PC-3 (cell line): ENCODE measurements at regions not wholly inside any gene's neighbourhood (a gene's known extent, or its start where the extent isn't known, plus 50 kb on each side); places are given as distances from the start of the nearest gene placed in this dataset.

Experiments
- ATAC-seq: fragments of 200-7000 bp; cut with Tn5 transposase; 2 replicates; pipeline ENCODE4 v1.9.1; 2020; ENCODE audit warnings: mild to moderate bottlenecking, moderate library complexity
- BruUV-seq: library from RNA; stranded (reverse); fragments of 400-500 nt; replicated peaks from 2 replicates; lab custom pipeline; 2021; lab: Mats Ljungman, UMichigan
- CTCF ChIA-PET: fragments of 300-600 bp; sonication (Branson Sonifier 250); formaldehyde crosslinking; loops from one replicate; lab custom pipeline; 2022; ENCODE audit warnings: antibody characterized with exemption; lab: Charles Lee
- POLR2A ChIA-PET: fragments of 300-600 bp; sonication (Branson Sonifier 250); formaldehyde crosslinking; loops from one replicate; lab custom pipeline; 2022; ENCODE audit warnings: antibody characterized with exemption; ENCODE audit not compliant: unreplicated experiment; lab: Charles Lee
- DNase-seq: peaks from one replicate; pipeline ENCODE4 v3.0.0-alpha.2; 2015
- H2AFZ ChIP-seq: fragments of 300-600 bp; sonication (generic); 2 replicates; pipeline ENCODE4 v1.6.0; 2016; ENCODE audit warnings: antibody characterized with exemption, low read length
- H3F3A ChIP-seq: fragments of 300-600 bp; sonication (generic); one replicate; pipeline ENCODE4 v1.6.0; 2017; ENCODE audit warnings: antibody characterized with exemption, low read length, control low read depth, mild to moderate bottlenecking; ENCODE audit not compliant: unreplicated experiment
- H3K27ac ChIP-seq: fragments of 300-600 bp; sonication (generic); 2 replicates; pipeline ENCODE4 v1.5.1; 2016; ENCODE audit warnings: mild to moderate bottlenecking, low read length
- H3K27me3 ChIP-seq: fragments of 300-600 bp; sonication (generic); 2 replicates; pipeline ENCODE4 v1.6.1; 2016; ENCODE audit warnings: low read length, mixed read lengths
- H3K36me3 ChIP-seq: fragments of 300-600 bp; sonication (generic); 2 replicates; pipeline ENCODE4 v1.6.1; 2016; ENCODE audit warnings: low read depth, mixed run types, low read length, mixed read lengths
- H3K4me1 ChIP-seq: fragments of 300-600 bp; sonication (generic); 2 replicates; pipeline ENCODE4 v1.5.1; 2016; ENCODE audit warnings: low read length; ENCODE audit not compliant: insufficient read depth
- H3K4me2 ChIP-seq: fragments of 300-600 bp; sonication (generic); 2 replicates; pipeline ENCODE4 v1.6.0; 2016; ENCODE audit warnings: low read length
- H3K4me3 ChIP-seq: fragments of 300-600 bp; sonication (generic); 2 replicates; pipeline ENCODE4 v1.5.1; 2016; ENCODE audit warnings: mild to moderate bottlenecking, low read length, mixed read lengths
- H3K79me2 ChIP-seq: fragments of 300-600 bp; sonication (generic); 2 replicates; pipeline ENCODE4 v1.6.1; 2017; ENCODE audit warnings: low read length, mixed read lengths
- H3K9ac ChIP-seq: fragments of 300-600 bp; sonication (generic); 2 replicates; pipeline ENCODE4 v1.6.0; 2016; ENCODE audit warnings: mild to moderate bottlenecking, low read length
- H3K9me2 ChIP-seq: fragments of 300-600 bp; sonication (generic); replicated peaks from 2 replicates; pipeline ENCODE4 v1.6.1; 2016; ENCODE audit warnings: mixed run types, low read length, mixed read lengths
- H3K9me3 ChIP-seq: fragments of 300-600 bp; sonication (generic); 2 replicates; pipeline ENCODE4 v1.6.1; 2016; ENCODE audit warnings: low read length, mixed read lengths
- H4K20me1 ChIP-seq: fragments of 300-600 bp; sonication (generic); 2 replicates; pipeline ENCODE4 v1.6.1; 2016; ENCODE audit warnings: low read length, mixed read lengths
- EZH2 ChIP-seq: fragments of 300-600 bp; sonication (generic); IDR thresholded peaks from one replicate; pipeline ENCODE4 v1.6.1; 2017; ENCODE audit warnings: antibody characterized with exemption, mild to moderate bottlenecking, low read length; ENCODE audit not compliant: unreplicated experiment
- EZH2phosphoT487 ChIP-seq: fragments of 300-600 bp; sonication (generic); IDR thresholded peaks from 2 replicates; pipeline ENCODE4 v1.6.1; 2018; ENCODE audit warnings: mild to moderate bottlenecking, antibody characterized with exemption, low read length, borderline replicate concordance
- intact Hi-C: fragments of 100-400 bp; cut with micrococcal nuclease; formaldehyde crosslinking; loops from 2 replicates; pipeline ENCODE4 v1.9.0; 2023
- TF ChIP-seq, protein P1 (sequence below): fragments of 300-600 bp; sonication (generic); conservative IDR thresholded peaks from 2 replicates; pipeline ENCODE4 v1.5.1; 2017; ENCODE audit warnings: antibody characterized with exemption, low read depth, mild to moderate bottlenecking, low read length

DNA sequence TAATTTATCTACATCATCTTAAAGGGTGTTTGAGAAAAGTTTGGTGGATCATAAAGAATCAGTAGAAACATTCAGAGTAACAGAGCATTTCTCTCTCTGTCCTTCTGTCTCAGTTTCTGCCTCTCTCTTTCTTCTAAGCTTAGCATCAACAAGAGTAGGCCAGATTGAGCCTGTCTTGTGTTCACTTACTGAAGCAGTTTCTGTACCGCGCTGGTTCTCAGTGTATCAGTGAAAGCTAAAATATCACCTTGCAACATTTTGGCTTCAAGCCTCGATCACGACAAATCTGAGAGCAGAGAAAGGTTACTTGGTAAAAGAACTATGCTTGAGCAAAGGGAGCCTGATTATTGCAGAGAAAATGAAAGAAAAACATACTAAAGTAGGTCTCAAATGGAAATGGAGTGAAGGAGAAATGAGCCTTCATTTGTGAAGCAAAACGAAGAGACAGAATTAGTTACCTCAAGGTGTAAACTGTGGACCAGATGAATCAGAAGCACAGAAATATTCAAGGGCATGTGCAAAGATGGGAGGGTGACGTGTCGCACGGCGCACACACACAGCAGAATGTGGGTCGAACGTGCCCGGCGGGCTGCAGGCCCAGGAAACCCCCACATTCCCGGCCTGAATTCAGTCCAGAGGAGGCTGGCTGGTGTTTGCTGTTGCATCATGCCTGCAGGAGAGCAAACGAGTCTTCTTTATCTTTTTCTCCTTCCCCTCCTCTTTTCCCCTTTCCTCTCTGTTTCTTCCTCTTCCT is 509.3 kb downstream of the QKI start:
- H3K79me2 ChIP-seq: no peaks in the 10 kb centered on the region
- no TSS peak for BruUV-seq
- no peaks in the 10 kb centered on the region for H3K36me3 ChIP-seq
- TF ChIP-seq EZH2phosphoT487: no peak
- H3K9me2 ChIP-seq: no peaks in the 10 kb centered on the region
- H3K27me3 ChIP-seq: no peaks in the 10 kb centered on the region
- no peak overlapping the region for H3K9ac ChIP-seq
- no peaks in the 10 kb centered on the region for H3K9me3 ChIP-seq
- H3K27ac ChIP-seq: no peak overlapping the region
- DNase-seq (no peak), ATAC-seq (no peak)
- no peak overlapping the region for H3K4me3 ChIP-seq
- no peak overlapping the region for H3K4me2 ChIP-seq
- H4K20me1 ChIP-seq: no peaks in the 10 kb centered on the region
- ChIA-PET CTCF (no interaction called here), POLR2A (no interaction called here)
- intact Hi-C loops: no loop called here
- H3F3A ChIP-seq: no peaks in the 10 kb centered on the region
- no peaks in the 10 kb centered on the region for H3K4me1 ChIP-seq
- H2AFZ ChIP-seq: no peak overlapping the region

DNA sequence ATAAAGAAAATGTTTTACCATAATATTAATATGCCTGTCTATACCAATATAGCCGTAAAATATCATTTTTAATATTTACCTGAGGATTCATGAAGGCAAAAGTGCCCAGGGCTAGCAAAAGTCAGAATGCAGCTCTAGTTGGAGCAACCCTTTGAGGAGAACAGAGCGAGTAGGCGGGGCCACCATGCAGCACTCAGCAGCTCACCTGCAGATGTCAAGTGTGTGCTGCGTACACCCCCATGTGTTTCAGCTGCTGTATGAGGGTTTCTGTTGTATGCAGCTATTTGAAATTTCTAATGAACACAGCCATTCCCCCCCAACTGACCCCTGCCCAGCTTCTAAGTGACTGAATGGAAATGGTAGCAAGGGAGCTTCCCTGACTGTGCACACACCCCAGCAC is 508.0 kb downstream of the QKI start:
- Histone ChIP-seq H3K27me3 (no peaks in the 10 kb centered on the region), H3F3A (no peaks in the 10 kb centered on the region), H3K4me3 (no peak overlapping the region), H3K27ac (no peak overlapping the region), H3K9me3 (no peaks in the 10 kb centered on the region), H3K36me3 (no peaks in the 10 kb centered on the region), H3K79me2 (no peaks in the 10 kb centered on the region), H3K9ac (no peak overlapping the region), H3K9me2 (no peaks in the 10 kb centered on the region), H2AFZ (no peak overlapping the region), H3K4me2 (no peak overlapping the region), H3K4me1 (no peaks in the 10 kb centered on the region), H4K20me1 (no peaks in the 10 kb centered on the region)
- DNase-seq (no peak), ATAC-seq (no peak)
- ChIA-PET CTCF (no interaction called here), POLR2A (no interaction called here)
- TF ChIP-seq EZH2phosphoT487: no peak
- no peak for TF ChIP-seq EZH2
- TF ChIP-seq, protein P1, sequence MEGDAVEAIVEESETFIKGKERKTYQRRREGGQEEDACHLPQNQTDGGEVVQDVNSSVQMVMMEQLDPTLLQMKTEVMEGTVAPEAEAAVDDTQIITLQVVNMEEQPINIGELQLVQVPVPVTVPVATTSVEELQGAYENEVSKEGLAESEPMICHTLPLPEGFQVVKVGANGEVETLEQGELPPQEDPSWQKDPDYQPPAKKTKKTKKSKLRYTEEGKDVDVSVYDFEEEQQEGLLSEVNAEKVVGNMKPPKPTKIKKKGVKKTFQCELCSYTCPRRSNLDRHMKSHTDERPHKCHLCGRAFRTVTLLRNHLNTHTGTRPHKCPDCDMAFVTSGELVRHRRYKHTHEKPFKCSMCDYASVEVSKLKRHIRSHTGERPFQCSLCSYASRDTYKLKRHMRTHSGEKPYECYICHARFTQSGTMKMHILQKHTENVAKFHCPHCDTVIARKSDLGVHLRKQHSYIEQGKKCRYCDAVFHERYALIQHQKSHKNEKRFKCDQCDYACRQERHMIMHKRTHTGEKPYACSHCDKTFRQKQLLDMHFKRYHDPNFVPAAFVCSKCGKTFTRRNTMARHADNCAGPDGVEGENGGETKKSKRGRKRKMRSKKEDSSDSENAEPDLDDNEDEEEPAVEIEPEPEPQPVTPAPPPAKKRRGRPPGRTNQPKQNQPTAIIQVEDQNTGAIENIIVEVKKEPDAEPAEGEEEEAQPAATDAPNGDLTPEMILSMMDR: no peak
- no TSS peak for BruUV-seq
- intact Hi-C loops: no loop called here

DNA sequence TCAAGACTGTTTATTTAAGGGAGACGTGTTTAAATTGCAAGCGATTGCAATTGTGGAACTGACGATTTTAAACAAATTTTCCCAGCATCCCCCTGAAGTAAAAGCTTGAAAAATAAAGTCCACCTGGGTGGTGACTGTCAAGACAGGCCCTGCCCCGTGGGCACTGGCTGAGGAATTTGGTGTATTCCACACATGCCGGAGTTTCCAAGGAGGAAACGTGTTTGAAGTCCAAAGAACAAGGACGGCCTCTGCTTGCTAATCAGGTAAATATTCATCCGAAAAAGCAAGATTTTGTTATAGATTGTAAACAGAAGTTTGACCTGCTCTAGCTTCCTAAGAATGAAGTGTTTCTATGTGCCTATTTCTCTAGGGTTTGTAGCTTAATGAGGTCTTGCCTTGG is 505.1 kb downstream of the QKI start:
- CTCF ChIA-PET: no interaction called here
- BruUV-seq: no TSS peak
- no peaks in the 10 kb centered on the region for H3K27me3 ChIP-seq
- no peak overlapping the region for H3K4me2 ChIP-seq
- no peaks in the 10 kb centered on the region for H4K20me1 ChIP-seq
- H3K9me2 ChIP-seq: no peaks in the 10 kb centered on the region
- no peak overlapping the region for H3K9ac ChIP-seq
- H3K4me3 ChIP-seq: no peak overlapping the region
- no peaks in the 10 kb centered on the region for H3K4me1 ChIP-seq
- DNase-seq (no peak), ATAC-seq (no peak)
- POLR2A ChIA-PET: no interaction called here
- no peak for TF ChIP-seq EZH2
- TF ChIP-seq EZH2phosphoT487: no peak
- TF ChIP-seq, protein P1: no peak
- H3K36me3 ChIP-seq: no peaks in the 10 kb centered on the region
- intact Hi-C loops: no loop called here
- H3K27ac ChIP-seq: no peak overlapping the region
- H3K79me2 ChIP-seq: no peaks in the 10 kb centered on the region
- no peak overlapping the region for H2AFZ ChIP-seq
- H3F3A ChIP-seq: no peaks in the 10 kb centered on the region
- H3K9me3 ChIP-seq: no peaks in the 10 kb centered on the region
